ENCODE measurements at regions not wholly inside any gene's neighbourhood (a gene's known extent, or its start where the extent isn't known, plus 50 kb on each side); places are given as distances from the start of the nearest gene placed in this dataset.

DNA sequence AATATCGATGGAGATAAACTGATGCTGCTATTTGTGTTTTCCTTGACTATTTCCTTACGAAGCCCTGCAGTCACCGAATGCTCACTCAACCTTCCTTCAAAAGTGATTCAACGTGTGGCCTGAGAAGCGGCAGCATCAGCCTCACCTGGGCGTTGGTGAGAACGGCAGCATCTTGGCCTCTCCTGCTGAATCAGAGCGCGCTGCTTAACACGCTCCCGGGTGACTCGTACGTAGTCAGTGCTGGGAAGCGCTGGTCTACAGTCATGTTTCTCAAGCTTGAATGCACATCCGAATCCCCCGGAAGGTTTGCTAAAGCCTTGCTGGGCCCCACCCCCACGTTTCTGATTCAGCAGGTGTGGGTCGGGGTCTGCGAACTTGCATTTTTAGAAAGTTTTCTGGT is 214.1 kb upstream of the RREB1 start:
- Histone ChIP-seq H3K4me3 (ENCODE audit: extremely low read depth, insufficient read depth, low read length, poor library complexity, severe bottlenecking) (no peak overlapping the region), H3K9me3 (ENCODE audit: control insufficient read depth, low read length) (no peaks in the 10 kb centered on the region), H3K36me3 (ENCODE audit: control insufficient read depth, insufficient read depth, low read length) (no peaks in the 10 kb centered on the region), H3K4me1 (ENCODE audit: control insufficient read depth, insufficient read depth, low read length, poor library complexity, severe bottlenecking) (no peaks in the 10 kb centered on the region), H3K27ac (ENCODE audit: low read depth, low read length, severe bottlenecking) (no peak overlapping the region)
- 83 to 86% methylated on average over 18 to 19 of the region's 19 CpGs for WGBS, 2 experiments (ENCODE audit: insufficient coverage in 2 of 2)

DNA sequence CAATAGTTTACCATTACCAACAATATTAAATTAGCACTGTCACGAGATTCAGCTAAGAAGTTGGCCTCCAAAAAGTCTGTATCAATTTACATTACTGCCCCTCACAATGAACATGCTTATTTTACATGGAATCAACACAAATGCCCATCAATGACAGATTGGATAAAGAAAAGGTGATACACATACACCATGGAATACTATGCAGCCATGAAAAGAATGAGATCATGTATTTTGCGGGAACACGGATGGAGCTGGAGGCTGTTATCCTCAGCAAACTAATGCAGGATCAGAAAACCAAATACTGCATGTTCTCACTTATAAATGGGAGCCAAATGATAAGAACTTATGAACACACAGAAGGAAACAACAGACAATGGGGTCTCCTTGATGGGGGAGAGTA is 211.8 kb upstream of the RREB1 start:
- Histone ChIP-seq H3K9me3 (ENCODE audit: control insufficient read depth, low read length) (no peaks in the 10 kb centered on the region), H3K4me1 (ENCODE audit: control insufficient read depth, insufficient read depth, low read length, poor library complexity, severe bottlenecking) (no peaks in the 10 kb centered on the region), H3K27ac (ENCODE audit: low read depth, low read length, severe bottlenecking) (no peak overlapping the region), H3K36me3 (ENCODE audit: control insufficient read depth, insufficient read depth, low read length) (no peaks in the 10 kb centered on the region), H3K4me3 (ENCODE audit: extremely low read depth, insufficient read depth, low read length, poor library complexity, severe bottlenecking) (no peak overlapping the region)
- WGBS, 2 experiments (ENCODE audit: insufficient coverage in 2 of 2): 100% methylated on average over 1 of the region's 3 CpGs; no CpG with 5 or more reads in 1 of the 2 experiments

GRCh38 chr6:6897140-6897539 is 210.6 kb upstream of the RREB1 start:
- Histone ChIP-seq H3K27ac (ENCODE audit: low read depth, low read length, severe bottlenecking) (no peak overlapping the region), H3K4me1 (ENCODE audit: control insufficient read depth, insufficient read depth, low read length, poor library complexity, severe bottlenecking) (no peaks in the 10 kb centered on the region), H3K4me3 (ENCODE audit: extremely low read depth, insufficient read depth, low read length, poor library complexity, severe bottlenecking) (no peak overlapping the region), H3K9me3 (ENCODE audit: control insufficient read depth, low read length) (no peaks in the 10 kb centered on the region), H3K36me3 (ENCODE audit: control insufficient read depth, insufficient read depth, low read length) (no peaks in the 10 kb centered on the region)
- WGBS, 2 experiments (ENCODE audit: insufficient coverage in 2 of 2): 92% methylated on average over 2 of the region's 3 CpGs; no CpG with 5 or more reads in 1 of the 2 experiments

- H3K4me1 ChIP-seq (ENCODE audit: control insufficient read depth, insufficient read depth, low read length, poor library complexity, severe bottlenecking): no peaks in the 10 kb centered on the region
- no peak overlapping the region for H3K27ac ChIP-seq (ENCODE audit: low read depth, low read length, severe bottlenecking)
- no peaks in the 10 kb centered on the region for H3K36me3 ChIP-seq (ENCODE audit: control insufficient read depth, insufficient read depth, low read length)
- 87 to 95% methylated on average over 9 to 10 of the region's 15 CpGs for WGBS, 2 experiments (ENCODE audit: insufficient coverage in 2 of 2)
- H3K4me3 ChIP-seq (ENCODE audit: extremely low read depth, insufficient read depth, low read length, poor library complexity, severe bottlenecking): no peak overlapping the region
- no peaks in the 10 kb centered on the region for H3K9me3 ChIP-seq (ENCODE audit: control insufficient read depth, low read length)
These were observed 207.1 kb upstream of the RREB1 start for GRCh38 chr6:6900569-6901204.

GRCh38 chr6:6901205-6901719 is 206.5 kb upstream of the RREB1 start:
- no peak overlapping the region for H3K4me3 ChIP-seq (ENCODE audit: extremely low read depth, insufficient read depth, low read length, poor library complexity, severe bottlenecking)
- H3K36me3 ChIP-seq (ENCODE audit: control insufficient read depth, insufficient read depth, low read length): no peaks in the 10 kb centered on the region
- no peak overlapping the region for H3K27ac ChIP-seq (ENCODE audit: low read depth, low read length, severe bottlenecking)
- no peaks in the 10 kb centered on the region for H3K4me1 ChIP-seq (ENCODE audit: control insufficient read depth, insufficient read depth, low read length, poor library complexity, severe bottlenecking)
- no peaks in the 10 kb centered on the region for H3K9me3 ChIP-seq (ENCODE audit: control insufficient read depth, low read length)
- WGBS, 2 experiments (ENCODE audit: insufficient coverage in 2 of 2): 71 to 83% methylated on average over 9 to 15 of the region's 15 CpGs

DNA sequence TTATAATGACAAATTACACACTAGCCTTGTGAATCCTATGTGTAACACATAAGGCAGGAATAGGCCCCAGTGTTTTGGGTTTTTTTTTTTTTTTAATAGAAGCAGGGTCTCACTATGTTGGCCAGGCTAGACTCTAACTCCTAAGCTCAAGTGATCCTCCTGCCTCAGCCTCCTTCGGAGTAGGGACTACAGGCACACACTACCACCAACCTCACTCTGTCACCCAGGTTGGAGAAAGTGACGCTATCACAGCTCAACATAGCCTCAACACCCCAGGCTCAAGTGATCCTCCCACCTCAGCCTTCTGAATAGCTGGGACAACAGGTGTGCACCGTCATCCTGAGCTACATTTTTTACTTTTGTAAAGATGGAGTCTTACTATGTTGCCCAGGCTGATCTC is 205.8 kb upstream of the RREB1 start:
- H3K36me3 ChIP-seq (ENCODE audit: control insufficient read depth, insufficient read depth, low read length): no peaks in the 10 kb centered on the region
- no peak overlapping the region for H3K27ac ChIP-seq (ENCODE audit: low read depth, low read length, severe bottlenecking)
- peaks cover 4% of the 10 kb centered on the region for H3K4me1 ChIP-seq (ENCODE audit: control insufficient read depth, insufficient read depth, low read length, poor library complexity, severe bottlenecking)
- no peak overlapping the region for H3K4me3 ChIP-seq (ENCODE audit: extremely low read depth, insufficient read depth, low read length, poor library complexity, severe bottlenecking)
- H3K9me3 ChIP-seq (ENCODE audit: control insufficient read depth, low read length): no peaks in the 10 kb centered on the region
- WGBS, 2 experiments (ENCODE audit: insufficient coverage in 2 of 2): 92 to 100% methylated on average over 1 to 2 of the region's 3 CpGs

- H3K9me3 ChIP-seq (ENCODE audit: control insufficient read depth, low read length): no peaks in the 10 kb centered on the region
- no peak overlapping the region for H3K4me3 ChIP-seq (ENCODE audit: extremely low read depth, insufficient read depth, low read length, poor library complexity, severe bottlenecking)
- H3K4me1 ChIP-seq (ENCODE audit: control insufficient read depth, insufficient read depth, low read length, poor library complexity, severe bottlenecking): peaks cover 4% of the 10 kb centered on the region
- H3K36me3 ChIP-seq (ENCODE audit: control insufficient read depth, insufficient read depth, low read length): no peaks in the 10 kb centered on the region
- 39 to 51% methylated on average over 3 of the region's 6 CpGs for WGBS, 2 experiments (ENCODE audit: insufficient coverage in 2 of 2)
- H3K27ac ChIP-seq (ENCODE audit: low read depth, low read length, severe bottlenecking): no peak overlapping the region
These were observed 201.7 kb upstream of the RREB1 start for GRCh38 chr6:6905961-6906518.

DNA sequence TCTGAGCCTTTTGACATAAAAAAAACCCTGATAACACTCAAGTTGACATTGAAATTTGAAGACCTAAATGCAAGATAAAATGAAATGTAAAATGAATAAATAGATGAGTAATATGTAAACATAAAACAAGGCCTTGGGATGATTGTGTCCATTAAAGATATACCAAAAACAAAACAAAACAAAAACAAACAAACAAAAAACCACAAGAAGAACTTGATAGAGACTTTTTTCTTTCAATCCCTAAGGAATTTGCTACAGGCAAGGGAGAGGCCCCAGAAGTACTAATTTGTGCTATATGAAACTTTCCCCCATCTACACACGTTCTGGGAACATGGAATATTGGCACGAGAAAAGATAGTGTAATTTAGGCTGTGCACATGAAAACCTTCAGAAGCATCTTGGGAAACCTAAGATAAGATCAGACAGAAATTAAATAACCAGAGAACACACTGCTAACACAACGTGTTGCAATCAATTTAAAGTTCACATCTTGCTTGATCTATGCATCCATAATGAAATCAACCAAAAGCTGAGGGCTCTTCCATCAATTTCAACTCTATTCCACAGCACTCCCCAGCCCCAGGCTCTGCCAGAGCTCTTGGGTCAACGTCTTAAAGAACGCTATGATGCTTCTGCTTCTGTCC is 201.1 kb upstream of the RREB1 start:
- Histone ChIP-seq H3K4me3 (ENCODE audit: extremely low read depth, insufficient read depth, low read length, poor library complexity, severe bottlenecking) (no peak overlapping the region), H3K9me3 (ENCODE audit: control insufficient read depth, low read length) (no peaks in the 10 kb centered on the region), H3K4me1 (ENCODE audit: control insufficient read depth, insufficient read depth, low read length, poor library complexity, severe bottlenecking) (peaks cover 4% of the 10 kb centered on the region), H3K27ac (ENCODE audit: low read depth, low read length, severe bottlenecking) (no peak overlapping the region), H3K36me3 (ENCODE audit: control insufficient read depth, insufficient read depth, low read length) (no peaks in the 10 kb centered on the region)
- 85 to 93% methylated on average over 2 to 3 of the region's 5 CpGs for WGBS, 2 experiments (ENCODE audit: insufficient coverage in 2 of 2)

GRCh38 chr6:6907286-6907685 is 200.5 kb upstream of the RREB1 start:
- H3K4me1 ChIP-seq (ENCODE audit: control insufficient read depth, insufficient read depth, low read length, poor library complexity, severe bottlenecking): peaks cover 4% of the 10 kb centered on the region
- WGBS, 2 experiments (ENCODE audit: insufficient coverage in 2 of 2): 84 to 100% methylated on average over 1 to 3 of the region's 4 CpGs
- H3K36me3 ChIP-seq (ENCODE audit: control insufficient read depth, insufficient read depth, low read length): no peaks in the 10 kb centered on the region
- H3K27ac ChIP-seq (ENCODE audit: low read depth, low read length, severe bottlenecking): no peak overlapping the region
- no peaks in the 10 kb centered on the region for H3K9me3 ChIP-seq (ENCODE audit: control insufficient read depth, low read length)
- no peak overlapping the region for H3K4me3 ChIP-seq (ENCODE audit: extremely low read depth, insufficient read depth, low read length, poor library complexity, severe bottlenecking)

DNA sequence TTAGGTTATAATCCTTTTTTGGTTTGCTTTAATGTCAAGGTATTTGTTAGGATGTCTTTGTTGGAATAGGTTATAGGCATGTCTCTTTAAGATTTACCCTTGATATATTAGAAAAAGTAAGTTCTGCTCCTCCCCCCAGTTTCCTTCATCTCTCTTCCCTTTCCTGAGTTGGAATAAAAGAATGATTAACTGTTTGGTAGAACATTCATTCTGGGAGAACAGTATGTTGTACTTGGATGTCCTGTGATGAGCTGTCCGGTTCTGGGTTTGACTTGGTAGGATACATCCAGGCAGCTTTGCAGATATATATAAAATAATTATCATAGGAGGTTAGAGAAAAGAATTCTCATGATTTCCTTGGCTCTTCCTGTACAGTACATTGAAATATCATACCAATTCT is 199.6 kb upstream of the RREB1 start:
- Histone ChIP-seq H3K4me1 (ENCODE audit: control insufficient read depth, insufficient read depth, low read length, poor library complexity, severe bottlenecking) (peaks cover 4% of the 10 kb centered on the region), H3K27ac (ENCODE audit: low read depth, low read length, severe bottlenecking) (no peak overlapping the region), H3K9me3 (ENCODE audit: control insufficient read depth, low read length) (no peaks in the 10 kb centered on the region), H3K36me3 (ENCODE audit: control insufficient read depth, insufficient read depth, low read length) (no peaks in the 10 kb centered on the region), H3K4me3 (ENCODE audit: extremely low read depth, insufficient read depth, low read length, poor library complexity, severe bottlenecking) (no peak overlapping the region)
- no CpG with 5 or more reads among the region's 1 CpG for WGBS, 2 experiments (ENCODE audit: insufficient coverage in 2 of 2)

DNA sequence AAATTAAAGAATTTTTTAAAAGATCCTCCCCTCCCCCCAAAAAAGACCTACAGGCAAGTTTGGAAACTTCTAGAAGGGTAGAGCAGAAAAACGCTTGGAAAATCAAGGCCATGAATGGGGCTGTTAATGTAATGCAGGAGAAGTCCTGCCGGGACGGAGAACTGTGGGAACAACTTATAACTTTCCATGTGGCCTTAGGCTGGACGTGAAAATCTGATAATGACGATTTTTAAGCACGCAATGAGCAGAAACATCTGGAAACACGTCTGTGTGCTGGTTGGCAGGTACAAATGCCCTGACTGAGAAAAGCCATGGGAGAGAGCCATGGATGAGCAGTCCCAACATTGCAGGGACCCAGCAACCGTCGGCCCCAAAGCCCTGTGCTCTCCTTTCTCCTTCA is 198.7 kb upstream of the RREB1 start:
- Histone ChIP-seq H3K4me1 (ENCODE audit: control insufficient read depth, insufficient read depth, low read length, poor library complexity, severe bottlenecking) (peaks cover 4% of the 10 kb centered on the region), H3K36me3 (ENCODE audit: control insufficient read depth, insufficient read depth, low read length) (no peaks in the 10 kb centered on the region), H3K27ac (ENCODE audit: low read depth, low read length, severe bottlenecking) (no peak overlapping the region), H3K9me3 (ENCODE audit: control insufficient read depth, low read length) (no peaks in the 10 kb centered on the region), H3K4me3 (ENCODE audit: extremely low read depth, insufficient read depth, low read length, poor library complexity, severe bottlenecking) (no peak overlapping the region)
- WGBS, 2 experiments (ENCODE audit: insufficient coverage in 2 of 2): 78 to 83% methylated on average over 9 of the region's 9 CpGs

Data from mesodermal cell (in vitro differentiated cells).